ENCODE measurements at regions not wholly inside any gene's neighbourhood (a gene's known extent, or its start where the extent isn't known, plus 50 kb on each side); places are given as distances from the start of the nearest gene placed in this dataset.

DNA sequence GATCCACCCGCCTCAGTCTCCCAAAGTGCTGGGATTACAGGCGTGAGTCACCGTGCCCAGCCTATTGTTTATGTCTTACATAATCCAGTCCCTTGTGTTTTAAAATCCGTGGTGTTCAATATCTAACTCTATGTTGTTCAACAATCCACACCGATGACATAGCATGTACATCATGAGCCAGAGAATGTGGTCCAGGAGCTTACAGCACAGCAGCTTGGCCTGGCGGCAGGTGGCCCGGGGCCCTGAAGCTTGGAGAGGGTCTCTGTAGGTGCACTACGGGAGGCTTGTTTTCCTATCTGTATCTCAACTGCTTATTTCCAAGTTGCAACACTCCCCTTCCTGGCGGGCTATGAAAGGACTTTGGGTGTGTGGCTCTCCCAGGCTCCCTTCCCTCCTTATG is 138.4 kb downstream of the ADSS2 start:
- H3K4me3 ChIP-seq (ENCODE audit: low read depth, low read length) = no peak overlapping the region
- DNase-seq (ENCODE audit: low read depth) = no peak
- TF ChIP-seq, protein P1, sequence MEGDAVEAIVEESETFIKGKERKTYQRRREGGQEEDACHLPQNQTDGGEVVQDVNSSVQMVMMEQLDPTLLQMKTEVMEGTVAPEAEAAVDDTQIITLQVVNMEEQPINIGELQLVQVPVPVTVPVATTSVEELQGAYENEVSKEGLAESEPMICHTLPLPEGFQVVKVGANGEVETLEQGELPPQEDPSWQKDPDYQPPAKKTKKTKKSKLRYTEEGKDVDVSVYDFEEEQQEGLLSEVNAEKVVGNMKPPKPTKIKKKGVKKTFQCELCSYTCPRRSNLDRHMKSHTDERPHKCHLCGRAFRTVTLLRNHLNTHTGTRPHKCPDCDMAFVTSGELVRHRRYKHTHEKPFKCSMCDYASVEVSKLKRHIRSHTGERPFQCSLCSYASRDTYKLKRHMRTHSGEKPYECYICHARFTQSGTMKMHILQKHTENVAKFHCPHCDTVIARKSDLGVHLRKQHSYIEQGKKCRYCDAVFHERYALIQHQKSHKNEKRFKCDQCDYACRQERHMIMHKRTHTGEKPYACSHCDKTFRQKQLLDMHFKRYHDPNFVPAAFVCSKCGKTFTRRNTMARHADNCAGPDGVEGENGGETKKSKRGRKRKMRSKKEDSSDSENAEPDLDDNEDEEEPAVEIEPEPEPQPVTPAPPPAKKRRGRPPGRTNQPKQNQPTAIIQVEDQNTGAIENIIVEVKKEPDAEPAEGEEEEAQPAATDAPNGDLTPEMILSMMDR (IDR thresholded peaks at IDR 0.05; ENCODE audit: insufficient read depth, low read depth, low read length) = no peak

- no peak for DNase-seq (ENCODE audit: low read depth)
- TF ChIP-seq, protein P1 (IDR thresholded peaks at IDR 0.05; ENCODE audit: insufficient read depth, low read depth, low read length) = no peak
- no peak overlapping the region for H3K4me3 ChIP-seq (ENCODE audit: low read depth, low read length)
These were observed 136.7 kb downstream of the ADSS2 start for GRCh38 chr1:244314921-244315559.

DNA sequence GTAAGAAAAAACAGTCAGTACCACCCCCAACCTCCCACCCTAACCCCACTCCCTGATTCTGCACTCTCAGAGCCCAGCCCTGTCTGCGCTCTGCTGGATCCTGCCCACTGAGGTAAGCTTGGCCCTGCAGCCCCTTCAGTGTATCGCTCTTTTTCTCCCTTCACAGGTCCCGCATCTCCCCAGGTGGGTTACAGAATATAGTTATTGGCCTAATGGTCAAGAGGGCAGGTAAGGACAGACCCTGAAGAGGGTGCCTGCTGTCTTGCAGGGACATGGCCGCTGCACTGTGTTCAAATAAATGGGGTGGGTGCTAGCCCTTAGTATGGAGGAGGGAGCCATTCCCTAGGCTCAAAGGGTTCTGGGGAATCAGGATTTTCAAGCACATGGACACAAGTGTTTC is 135.7 kb downstream of the ADSS2 start:
- no peak overlapping the region for H3K4me3 ChIP-seq (ENCODE audit: low read depth, low read length)
- DNase-seq (ENCODE audit: low read depth) = no peak
- TF ChIP-seq, protein P1 (IDR thresholded peaks at IDR 0.05; ENCODE audit: insufficient read depth, low read depth, low read length) = no peak

DNA sequence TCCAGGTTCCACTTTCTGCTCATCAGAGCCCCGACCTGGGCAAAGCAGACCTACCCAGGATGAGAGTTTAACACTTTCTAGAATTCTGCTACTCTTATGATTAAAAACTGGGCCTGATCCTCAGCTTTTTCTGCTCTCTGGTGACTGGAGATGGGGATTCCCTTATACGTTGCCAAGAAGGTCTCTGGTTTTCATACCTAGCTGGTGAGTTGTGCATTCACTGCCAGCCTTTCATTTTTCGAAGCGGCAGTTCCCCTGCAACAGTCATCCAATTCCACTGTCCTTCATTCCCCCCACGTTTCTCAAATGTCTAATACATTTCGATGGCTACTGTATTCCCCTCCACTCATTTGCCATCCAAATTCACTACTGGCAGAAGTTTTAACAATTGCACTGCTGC is 135.3 kb downstream of the ADSS2 start:
- DNase-seq (ENCODE audit: low read depth) = no peak
- TF ChIP-seq, protein P1 (IDR thresholded peaks at IDR 0.05; ENCODE audit: insufficient read depth, low read depth, low read length) = no peak
- no peak overlapping the region for H3K4me3 ChIP-seq (ENCODE audit: low read depth, low read length)

DNA sequence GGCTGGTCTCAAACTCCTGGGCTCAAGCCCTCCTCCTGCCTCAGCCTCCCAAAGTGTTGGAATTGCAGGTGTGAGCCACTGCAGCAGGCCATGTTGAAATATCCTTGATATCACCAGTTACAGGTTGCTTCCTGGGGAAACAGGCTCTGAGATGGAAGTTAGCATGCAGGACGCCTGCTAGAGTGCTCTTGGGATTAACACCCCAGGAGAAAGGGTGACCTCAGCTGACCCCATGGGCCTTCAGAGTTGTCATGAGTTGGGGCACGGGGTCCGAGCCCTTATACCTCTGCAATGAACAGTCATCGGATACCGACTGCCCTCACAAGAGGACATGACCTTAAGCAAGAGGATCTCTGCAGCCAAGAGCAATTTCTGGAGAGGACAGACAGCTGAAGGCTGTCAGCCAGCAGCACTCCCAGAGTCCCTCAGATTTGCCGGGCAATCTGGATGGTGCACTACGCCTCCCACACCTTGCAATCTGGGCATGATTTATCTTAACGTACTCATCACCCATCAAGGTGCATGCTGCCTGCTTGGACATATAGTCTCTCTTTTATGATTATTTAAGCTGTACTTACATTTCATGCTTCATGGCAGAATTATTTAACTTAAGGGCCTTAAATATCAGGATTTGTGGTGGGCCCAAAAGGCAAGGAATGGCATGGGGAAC is 134.6 kb downstream of the ADSS2 start:
- TF ChIP-seq, protein P1 (IDR thresholded peaks at IDR 0.05; ENCODE audit: insufficient read depth, low read depth, low read length) = no peak
- H3K4me3 ChIP-seq (ENCODE audit: low read depth, low read length) = no peak overlapping the region
- no peak for DNase-seq (ENCODE audit: low read depth)

GRCh38 chr1:244318078-244318477 is 133.6 kb downstream of the ADSS2 start:
- TF ChIP-seq, protein P1 (IDR thresholded peaks at IDR 0.05; ENCODE audit: insufficient read depth, low read depth, low read length) = no peak
- DNase-seq (ENCODE audit: low read depth) = no peak
- no peak overlapping the region for H3K4me3 ChIP-seq (ENCODE audit: low read depth, low read length)

All from fibroblast of villous mesenchyme (primary cell).